Peyer's patch (tissue), 4 donors: ENCODE measurements at regions not wholly inside any gene's neighbourhood (a gene's known extent, or its start where the extent isn't known, plus 50 kb on each side); places are given as distances from the start of the nearest gene placed in this dataset.

Experiments
- CTCF ChIP-seq, 6 experiments: fragments of 450-650 bp in 4 of 6; fragments of 200-600 bp in 2 of 6; sonication (generic) in 1 of 6; IDR thresholded peaks; one replicate each; pipeline ENCODE4 v1.5.1; 2017 to 2019; ENCODE audit warnings: antibody characterized with exemption in 6 of 6, mild to moderate bottlenecking in 3 of 6, moderate library complexity in 1 of 6
- POLR2A ChIP-seq, 2 donors: fragments of 450-650 bp; IDR thresholded peaks; one replicate each; pipeline ENCODE4 v1.5.1; 2017; ENCODE audit warnings: antibody characterized with exemption in 2 of 2, mild to moderate bottlenecking in 2 of 2, moderate library complexity in 2 of 2

GRCh38 chr5:14932902-14933469, 61.4 kb upstream of the ANKH start:
- TF ChIP-seq CTCF (IDR thresholded peaks at IDR 0.05) = no peak
- no peak for TF ChIP-seq POLR2A (IDR thresholded peaks at IDR 0.05)
